Breast epithelium (tissue), 3 donors: ENCODE measurements at regions not wholly inside any gene's neighbourhood (a gene's known extent, or its start where the extent isn't known, plus 50 kb on each side); places are given as distances from the start of the nearest gene placed in this dataset.

Experiments used
- POLR2A ChIP-seq: fragments of 450-650 bp; IDR thresholded peaks from one replicate; pipeline ENCODE4 v1.6.1; 2016; ENCODE audit warnings: antibody characterized with exemption, mild to moderate bottlenecking, moderate library complexity
- POLR2AphosphoS5 ChIP-seq, 3 donors: sonication (generic); formaldehyde crosslinking; IDR thresholded peaks; one replicate each; pipeline ENCODE4 v1.6.1; 2017; ENCODE audit warnings: antibody characterized with exemption in 3 of 3
- TF ChIP-seq, protein P1 (sequence below), 3 donors: fragments of 450-650 bp; IDR thresholded peaks; one replicate each; pipeline ENCODE4 v1.5.1; 2016 to 2017; ENCODE audit warnings: antibody characterized with exemption in 3 of 3, mild to moderate bottlenecking in 3 of 3, moderate library complexity in 3 of 3

DNA sequence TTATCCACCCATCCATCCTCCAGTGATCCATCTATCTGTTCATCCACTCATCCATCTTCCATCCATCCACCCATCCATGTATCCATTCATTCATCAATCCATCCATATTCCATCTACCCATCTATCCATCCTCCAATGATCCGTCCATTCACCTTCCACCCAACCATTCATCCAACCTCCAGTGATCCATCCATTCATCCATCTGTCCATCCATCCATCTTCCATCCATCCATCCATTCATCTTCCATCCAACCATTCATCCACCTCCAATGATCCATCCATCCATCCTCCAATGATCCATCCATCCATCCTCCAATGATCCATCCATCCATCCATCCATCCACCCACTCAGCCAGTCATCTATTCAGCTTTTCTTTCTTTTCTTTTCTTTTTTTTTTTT is 156.5 kb upstream of the WSCD1 start:
- TF ChIP-seq POLR2A, result no peak
- TF ChIP-seq, protein P1, sequence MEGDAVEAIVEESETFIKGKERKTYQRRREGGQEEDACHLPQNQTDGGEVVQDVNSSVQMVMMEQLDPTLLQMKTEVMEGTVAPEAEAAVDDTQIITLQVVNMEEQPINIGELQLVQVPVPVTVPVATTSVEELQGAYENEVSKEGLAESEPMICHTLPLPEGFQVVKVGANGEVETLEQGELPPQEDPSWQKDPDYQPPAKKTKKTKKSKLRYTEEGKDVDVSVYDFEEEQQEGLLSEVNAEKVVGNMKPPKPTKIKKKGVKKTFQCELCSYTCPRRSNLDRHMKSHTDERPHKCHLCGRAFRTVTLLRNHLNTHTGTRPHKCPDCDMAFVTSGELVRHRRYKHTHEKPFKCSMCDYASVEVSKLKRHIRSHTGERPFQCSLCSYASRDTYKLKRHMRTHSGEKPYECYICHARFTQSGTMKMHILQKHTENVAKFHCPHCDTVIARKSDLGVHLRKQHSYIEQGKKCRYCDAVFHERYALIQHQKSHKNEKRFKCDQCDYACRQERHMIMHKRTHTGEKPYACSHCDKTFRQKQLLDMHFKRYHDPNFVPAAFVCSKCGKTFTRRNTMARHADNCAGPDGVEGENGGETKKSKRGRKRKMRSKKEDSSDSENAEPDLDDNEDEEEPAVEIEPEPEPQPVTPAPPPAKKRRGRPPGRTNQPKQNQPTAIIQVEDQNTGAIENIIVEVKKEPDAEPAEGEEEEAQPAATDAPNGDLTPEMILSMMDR (IDR thresholded peaks at IDR 0.05), result no peak
- no peak for TF ChIP-seq POLR2AphosphoS5 (IDR thresholded peaks at IDR 0.05)
